K562 (cell line): ENCODE measurements at regions not wholly inside any gene's neighbourhood (a gene's known extent, or its start where the extent isn't known, plus 50 kb on each side); places are given as distances from the start of the nearest gene placed in this dataset.

Experiments
- ATAC-seq: fragments of 200-7000 bp; cut with Tn5 transposase; 3 replicates; pipeline ENCODE4 v1.9.1; 2020; ENCODE audit warnings: moderate library complexity
- BruUV-seq: library from RNA; stranded (reverse); fragments of 400-500 nt; replicated peaks from 2 replicates; lab custom pipeline; 2021; lab: Mats Ljungman, UMichigan
- CTCF ChIA-PET: fragments of 300-600 bp; formaldehyde crosslinking; extraction: SDS; loops from one replicate; lab custom pipeline; 2021; ENCODE audit warnings: low intra/inter-chr PET ratio; lab: Yijun Ruan, JAX
- POLR2A ChIA-PET: fragments of 300-600, 350-650 bp; sonication (Branson Sonifier 250); formaldehyde crosslinking; extraction: SDS; loops from one replicate; lab custom pipeline; 2021; ENCODE audit warnings: antibody characterized with exemption, inconsistent platforms; lab: Yijun Ruan, JAX
- DNase-seq, 4 experiments: peaks; one replicate each; pipeline versions ENCODE4 v3.0.0 to v3.0.0-alpha.2; 2011 to 2018; ENCODE audit warnings: low spot score in 3 of 4, mixed read lengths in 3 of 4; ENCODE audit errors: extremely low read depth in 1 of 4
- FAIRE-seq: peaks from 2 replicates; lab custom pipeline; 2011; peaks lifted over from hg19 to GRCh38; lab: Jason Lieb, UNC
- H2AFZ ChIP-seq: 2 replicates; pipeline ENCODE4 v1.6.0; 2011; ENCODE audit warnings: low read depth, low read length, control low read depth, inconsistent platforms
- H3K27ac ChIP-seq: fragments of 200-600 bp; 3 replicates; pipeline ENCODE4 v1.8.0; 2011; ENCODE audit warnings: low read depth, mild to moderate bottlenecking, control low read depth, inconsistent platforms, low read length, moderate library complexity, mixed read lengths; ENCODE audit errors: extremely low read depth
- H3K27me3 ChIP-seq, 2 experiments: fragments of 300-600 bp in 1 of 2; 2 replicates in 1 of 2; 3 replicates in 1 of 2; pipeline versions ENCODE4 v1.6.0 to v1.8.0; 2011; ENCODE audit warnings: inconsistent platforms in 2 of 2, low read length in 2 of 2, mild to moderate bottlenecking in 1 of 2, mixed read lengths in 1 of 2, moderate library complexity in 1 of 2; ENCODE audit not compliant: control insufficient read depth in 2 of 2, insufficient read depth in 2 of 2
- H3K36me3 ChIP-seq: fragments of 300-600 bp; 3 replicates; pipeline ENCODE4 v1.8.0; 2011; ENCODE audit warnings: mild to moderate bottlenecking, low read length, inconsistent platforms; ENCODE audit not compliant: control insufficient read depth, insufficient read depth
- H3K4me1 ChIP-seq, 2 experiments: fragments of 200-600 bp in 1 of 2; replicated peaks in 1 of 2; 2 replicates in 1 of 2; 3 replicates in 1 of 2; pipeline versions ENCODE4 v1.5.1 to v1.8.0; 2011; ENCODE audit warnings: inconsistent platforms in 2 of 2, low read length in 2 of 2, mild to moderate bottlenecking in 1 of 2, mixed read lengths in 1 of 2, moderate library complexity in 1 of 2; ENCODE audit not compliant: control insufficient read depth in 2 of 2, insufficient read depth in 2 of 2
- H3K4me2 ChIP-seq: 2 replicates; pipeline ENCODE4 v1.6.1; 2011; ENCODE audit warnings: low read length, control low read depth, inconsistent platforms, mixed read lengths; ENCODE audit not compliant: insufficient read depth
- H3K4me3 ChIP-seq: fragments of 200-600 bp; sonication (generic), shearing (Covaris generic); 2 replicates; pipeline ENCODE4 v1.5.1; 2016; ENCODE audit warnings: control low read depth, inconsistent platforms
- H3K79me2 ChIP-seq: fragments of 200-600 bp; 3 replicates; pipeline ENCODE4 v1.8.0; 2011; ENCODE audit warnings: low read length, inconsistent platforms; ENCODE audit not compliant: control insufficient read depth, insufficient read depth
- H3K9ac ChIP-seq, 2 experiments: 2 replicates each; pipeline versions ENCODE4 v1.6.0 to v1.6.1; 2011; ENCODE audit warnings: low read depth in 2 of 2, low read length in 2 of 2, control low read depth in 1 of 2, inconsistent platforms in 1 of 2, mild to moderate bottlenecking in 1 of 2, mixed read lengths in 1 of 2; ENCODE audit not compliant: insufficient read depth in 1 of 2
- H3K9me1 ChIP-seq: one replicate; pipeline ENCODE4 v1.6.0; 2011; ENCODE audit warnings: inconsistent platforms, mild to moderate bottlenecking, low read length, moderate library complexity; ENCODE audit not compliant: control insufficient read depth, insufficient read depth
- H3K9me3 ChIP-seq: replicated peaks from 2 replicates; pipeline ENCODE4 v1.5.1; 2011; ENCODE audit warnings: low read depth, low read length, inconsistent platforms; ENCODE audit not compliant: control insufficient read depth, insufficient read depth
- H4K20me1 ChIP-seq: replicated peaks from 2 replicates; pipeline ENCODE4 v1.6.1; 2011; ENCODE audit warnings: low read length, inconsistent platforms, mixed read lengths; ENCODE audit not compliant: control insufficient read depth, insufficient read depth
- CEBPZ ChIP-seq: fragments of 150-350 bp; IDR thresholded peaks from 2 replicates; pipeline ENCODE4 v1.6.1; 2014; ENCODE audit warnings: low read depth, mild to moderate bottlenecking, low read length, borderline replicate concordance
- ETS2 ChIP-seq: IDR thresholded peaks from 2 replicates; pipeline ENCODE4 v1.6.1; 2016; ENCODE audit warnings: borderline replicate concordance, missing genetic modification characterization, mild to moderate bottlenecking, moderate library complexity, missing compliant biosample characterization; ENCODE audit not compliant: poor library complexity, severe bottlenecking
- FOXJ3 ChIP-seq: sonication (generic); formaldehyde crosslinking; IDR thresholded peaks from 2 replicates; pipeline ENCODE4 v1.4.0; 2020; ENCODE audit warnings: mild to moderate bottlenecking, missing genetic modification reagents
- NFE2 ChIP-seq: IDR thresholded peaks from 2 replicates; pipeline ENCODE4 v1.6.1; 2014; ENCODE audit warnings: antibody characterized with exemption, low read depth
- SRSF9 ChIP-seq: fragments of 200-400 bp; formaldehyde crosslinking; IDR thresholded peaks from 2 replicates; pipeline ENCODE4 v1.6.1; 2017; ENCODE audit warnings: low read depth, low read length, borderline replicate concordance
- TCF7 ChIP-seq: sonication (generic); IDR thresholded peaks from 2 replicates; pipeline ENCODE4 v1.6.1; 2016; ENCODE audit warnings: antibody characterized with exemption, borderline replicate concordance
- ZNF764 ChIP-seq: fragments of 250-450 bp; sonication (Bioruptor Pico); IDR thresholded peaks from 2 replicates; pipeline ENCODE4 v1.4.0; 2020; ENCODE audit warnings: low read depth, mild to moderate bottlenecking, moderate library complexity
- WGBS: fragments of 100-300 bp; shearing (Covaris generic); methylation state at CpG from one replicate; pipeline ENCODE4 v1.1.6; 2016; ENCODE audit warnings: low coverage, mixed read lengths; ENCODE audit not compliant: insufficient coverage; ENCODE audit errors: missing lambda C conversion rate; 5-methylcytosine and 5-hydroxymethylcytosine counted together
- in situ Hi-C: fragments of 300-500 bp; cut with MboI; formaldehyde crosslinking; loops from 4 replicates; pipeline ENCODE4 v1.15.0; 2018; ENCODE audit warnings: inconsistent platforms, mixed read lengths
- intact Hi-C: fragments of 100-400 bp; cut with micrococcal nuclease; formaldehyde crosslinking; loops from 2 replicates; pipeline ENCODE4 v1.14.2; 2022
- TF ChIP-seq, protein P1 (sequence below): fragments of 450-650 bp; formaldehyde crosslinking; IDR thresholded peaks from 2 replicates; pipeline ENCODE4 v1.4.0; 2020; ENCODE audit warnings: mild to moderate bottlenecking, moderate library complexity
- TF ChIP-seq, protein P2 (sequence below): sonication (generic); formaldehyde crosslinking; IDR thresholded peaks from 2 replicates; pipeline ENCODE4 v1.8.1; 2023; ENCODE audit warnings: mild to moderate bottlenecking, missing genetic modification reagents, moderate library complexity
- TF ChIP-seq, protein P3 (sequence below): sonication (generic); formaldehyde crosslinking; IDR thresholded peaks from 2 replicates; pipeline ENCODE4 v1.8.0; 2023; ENCODE audit warnings: mild to moderate bottlenecking, missing genetic modification reagents

DNA sequence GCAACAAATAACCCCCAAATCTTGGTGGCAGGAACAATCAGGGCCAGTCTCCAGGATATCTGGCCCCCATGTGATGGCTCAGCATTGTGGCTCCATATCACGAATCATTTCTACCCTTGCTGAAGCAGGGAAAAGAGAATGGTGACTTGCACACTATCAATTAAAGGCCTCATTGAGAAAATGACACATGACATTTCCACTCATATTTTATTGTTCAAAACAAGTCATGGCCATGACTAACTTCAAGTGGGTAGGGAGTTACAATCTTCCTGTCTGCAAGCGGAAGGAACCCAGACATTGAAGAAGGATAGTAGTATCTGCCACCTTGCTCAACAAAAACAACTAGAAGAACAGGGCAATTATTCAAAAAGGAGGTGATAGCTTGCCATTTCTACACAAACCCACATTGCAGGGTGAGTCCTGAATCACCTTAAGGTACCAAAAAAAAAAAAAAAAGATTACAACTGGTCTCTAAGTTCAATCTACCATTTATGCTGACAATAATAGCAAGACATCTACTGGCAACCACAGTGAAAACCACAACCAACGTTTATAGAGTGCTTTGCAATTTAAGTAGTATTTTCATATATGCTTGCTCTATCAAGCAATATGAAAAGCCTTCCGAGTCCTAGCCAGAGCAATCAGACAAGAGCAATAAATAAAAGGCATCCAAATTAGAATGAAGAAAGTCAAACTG is 186.7 kb upstream of the DAPK1 start:
- DNase-seq (no peak), ATAC-seq (no peak), FAIRE-seq (no peak)
- Histone ChIP-seq H3K27ac (no peak overlapping the region), H3K4me2 (no peak overlapping the region), H3K79me2 (no peaks in the 10 kb centered on the region), H4K20me1 (no peaks in the 10 kb centered on the region), H3K9ac (no peak overlapping the region), H3K9me1 (no peaks in the 10 kb centered on the region), H3K9me3 (no peaks in the 10 kb centered on the region), H2AFZ (no peak overlapping the region), H3K27me3 (no peaks in the 10 kb centered on the region; a peak in 2 of 5 replicates), H3K36me3 (no peaks in the 10 kb centered on the region), H3K4me1 (no peaks in the 10 kb centered on the region), H3K4me3 (no peak overlapping the region)
- 4% methylated on average over 4 of the region's 4 CpGs for WGBS
- POLR2A ChIA-PET: no interaction called here
- BruUV-seq: no TSS peak
- CTCF ChIA-PET: no interaction called here
- intact Hi-C loops: no loop called here
- in situ Hi-C loops: no loop called here
- TF ChIP-seq NFE2 (no peak), ZNF764 (CRISPR knock-in tag) (no peak), CEBPZ (no peak), ETS2 (no peak), TCF7 (no peak), FOXJ3 (no peak), SRSF9 (no peak)
- TF ChIP-seq, protein P1, sequence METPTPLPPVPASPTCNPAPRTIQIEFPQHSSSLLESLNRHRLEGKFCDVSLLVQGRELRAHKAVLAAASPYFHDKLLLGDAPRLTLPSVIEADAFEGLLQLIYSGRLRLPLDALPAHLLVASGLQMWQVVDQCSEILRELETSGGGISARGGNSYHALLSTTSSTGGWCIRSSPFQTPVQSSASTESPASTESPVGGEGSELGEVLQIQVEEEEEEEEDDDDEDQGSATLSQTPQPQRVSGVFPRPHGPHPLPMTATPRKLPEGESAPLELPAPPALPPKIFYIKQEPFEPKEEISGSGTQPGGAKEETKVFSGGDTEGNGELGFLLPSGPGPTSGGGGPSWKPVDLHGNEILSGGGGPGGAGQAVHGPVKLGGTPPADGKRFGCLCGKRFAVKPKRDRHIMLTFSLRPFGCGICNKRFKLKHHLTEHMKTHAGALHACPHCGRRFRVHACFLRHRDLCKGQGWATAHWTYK (CRISPR knock-in tag): no peak
- TF ChIP-seq, protein P2, sequence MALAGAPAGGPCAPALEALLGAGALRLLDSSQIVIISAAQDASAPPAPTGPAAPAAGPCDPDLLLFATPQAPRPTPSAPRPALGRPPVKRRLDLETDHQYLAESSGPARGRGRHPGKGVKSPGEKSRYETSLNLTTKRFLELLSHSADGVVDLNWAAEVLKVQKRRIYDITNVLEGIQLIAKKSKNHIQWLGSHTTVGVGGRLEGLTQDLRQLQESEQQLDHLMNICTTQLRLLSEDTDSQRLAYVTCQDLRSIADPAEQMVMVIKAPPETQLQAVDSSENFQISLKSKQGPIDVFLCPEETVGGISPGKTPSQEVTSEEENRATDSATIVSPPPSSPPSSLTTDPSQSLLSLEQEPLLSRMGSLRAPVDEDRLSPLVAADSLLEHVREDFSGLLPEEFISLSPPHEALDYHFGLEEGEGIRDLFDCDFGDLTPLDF (CRISPR knock-in tag): no peak
- TF ChIP-seq, protein P3, sequence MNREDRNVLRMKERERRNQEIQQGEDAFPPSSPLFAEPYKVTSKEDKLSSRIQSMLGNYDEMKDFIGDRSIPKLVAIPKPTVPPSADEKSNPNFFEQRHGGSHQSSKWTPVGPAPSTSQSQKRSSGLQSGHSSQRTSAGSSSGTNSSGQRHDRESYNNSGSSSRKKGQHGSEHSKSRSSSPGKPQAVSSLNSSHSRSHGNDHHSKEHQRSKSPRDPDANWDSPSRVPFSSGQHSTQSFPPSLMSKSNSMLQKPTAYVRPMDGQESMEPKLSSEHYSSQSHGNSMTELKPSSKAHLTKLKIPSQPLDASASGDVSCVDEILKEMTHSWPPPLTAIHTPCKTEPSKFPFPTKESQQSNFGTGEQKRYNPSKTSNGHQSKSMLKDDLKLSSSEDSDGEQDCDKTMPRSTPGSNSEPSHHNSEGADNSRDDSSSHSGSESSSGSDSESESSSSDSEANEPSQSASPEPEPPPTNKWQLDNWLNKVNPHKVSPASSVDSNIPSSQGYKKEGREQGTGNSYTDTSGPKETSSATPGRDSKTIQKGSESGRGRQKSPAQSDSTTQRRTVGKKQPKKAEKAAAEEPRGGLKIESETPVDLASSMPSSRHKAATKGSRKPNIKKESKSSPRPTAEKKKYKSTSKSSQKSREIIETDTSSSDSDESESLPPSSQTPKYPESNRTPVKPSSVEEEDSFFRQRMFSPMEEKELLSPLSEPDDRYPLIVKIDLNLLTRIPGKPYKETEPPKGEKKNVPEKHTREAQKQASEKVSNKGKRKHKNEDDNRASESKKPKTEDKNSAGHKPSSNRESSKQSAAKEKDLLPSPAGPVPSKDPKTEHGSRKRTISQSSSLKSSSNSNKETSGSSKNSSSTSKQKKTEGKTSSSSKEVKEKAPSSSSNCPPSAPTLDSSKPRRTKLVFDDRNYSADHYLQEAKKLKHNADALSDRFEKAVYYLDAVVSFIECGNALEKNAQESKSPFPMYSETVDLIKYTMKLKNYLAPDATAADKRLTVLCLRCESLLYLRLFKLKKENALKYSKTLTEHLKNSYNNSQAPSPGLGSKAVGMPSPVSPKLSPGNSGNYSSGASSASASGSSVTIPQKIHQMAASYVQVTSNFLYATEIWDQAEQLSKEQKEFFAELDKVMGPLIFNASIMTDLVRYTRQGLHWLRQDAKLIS (CRISPR knock-in tag): no peak
